GM23338 (cell line): ENCODE measurements at regions not wholly inside any gene's neighbourhood (a gene's known extent, or its start where the extent isn't known, plus 50 kb on each side); places are given as distances from the start of the nearest gene placed in this dataset.

Experiments
- ATAC-seq: fragments of 200-7000 bp; cut with Tn5 transposase; 3 replicates; pipeline ENCODE4 v1.9.1; 2020
- DNase-seq: peaks from one replicate; pipeline ENCODE4 v3.0.0-alpha.2; 2015; ENCODE audit warnings: low spot score
- H2AFZ ChIP-seq: fragments of 200-600 bp; sonication (generic); 2 replicates; pipeline ENCODE4 v1.8.0; 2016; ENCODE audit warnings: antibody characterized with exemption, mild to moderate bottlenecking, moderate library complexity
- H3F3A ChIP-seq: fragments of 200-600 bp; sonication (generic); replicated peaks from 2 replicates; pipeline ENCODE4 v1.8.0; 2017; ENCODE audit warnings: antibody characterized with exemption, mixed run types, low read depth
- H3K27ac ChIP-seq: fragments of 200-600 bp; sonication (generic); 2 replicates; pipeline ENCODE4 v1.6.1; 2016; ENCODE audit warnings: low read depth
- H3K27me3 ChIP-seq: fragments of 200-600 bp; sonication (generic); 2 replicates; pipeline ENCODE4 v1.8.0; 2016; ENCODE audit warnings: mild to moderate bottlenecking, mixed run types, moderate library complexity; ENCODE audit not compliant: insufficient read depth
- H3K36me3 ChIP-seq: fragments of 200-600 bp; sonication (generic); 2 replicates; pipeline ENCODE4 v1.8.0; 2016; ENCODE audit warnings: mild to moderate bottlenecking; ENCODE audit not compliant: insufficient read depth
- H3K4me1 ChIP-seq: fragments of 200-600 bp; sonication (generic); 2 replicates; pipeline ENCODE4 v1.8.0; 2016; ENCODE audit warnings: mild to moderate bottlenecking, moderate library complexity; ENCODE audit not compliant: insufficient read depth
- H3K4me2 ChIP-seq: fragments of 200-600 bp; sonication (generic); 2 replicates; pipeline ENCODE4 v1.7.1; 2017; ENCODE audit warnings: mixed run types
- H3K4me3 ChIP-seq: fragments of 200-600 bp; sonication (generic); 2 replicates; pipeline ENCODE4 v1.6.1; 2016; ENCODE audit warnings: mixed run types
- H3K79me2 ChIP-seq: fragments of 200-600 bp; sonication (generic); replicated peaks from 2 replicates; pipeline ENCODE4 v1.8.0; 2017; ENCODE audit warnings: mild to moderate bottlenecking; ENCODE audit not compliant: insufficient read depth
- H3K9me2 ChIP-seq: fragments of 200-600 bp; sonication (generic); 2 replicates; pipeline ENCODE4 v1.8.0; 2017; ENCODE audit not compliant: insufficient read depth
- H4K20me1 ChIP-seq: fragments of 200-600 bp; sonication (generic); replicated peaks from 2 replicates; pipeline ENCODE4 v1.8.0; 2017; ENCODE audit warnings: mild to moderate bottlenecking; ENCODE audit not compliant: insufficient read depth
- H3K27ac Mint-ChIP-seq: 2 replicates; pipeline ENCODE4 v1.8.0; 2020; ENCODE audit warnings: inconsistent platforms, mild to moderate bottlenecking, moderate library complexity, mixed read lengths
- H3K27me3 Mint-ChIP-seq: 3 replicates; pipeline ENCODE4 v1.8.0; 2022; ENCODE audit warnings: low read depth, mild to moderate bottlenecking, moderate library complexity, mixed read lengths, inconsistent platforms; ENCODE audit not compliant: insufficient read depth, poor library complexity
- H3K36me3 Mint-ChIP-seq: 3 replicates; pipeline ENCODE4 v1.8.0; 2021; ENCODE audit warnings: low read depth, mild to moderate bottlenecking, inconsistent platforms, moderate library complexity, mixed read lengths
- H3K4me1 Mint-ChIP-seq: 3 replicates; pipeline ENCODE4 v1.8.0; 2020; ENCODE audit warnings: mild to moderate bottlenecking, inconsistent platforms, mixed read lengths
- H3K4me3 Mint-ChIP-seq: 3 replicates; pipeline ENCODE4 v1.8.0; 2021; ENCODE audit warnings: moderate library complexity, mild to moderate bottlenecking, inconsistent platforms, mixed read lengths
- H3K9me3 Mint-ChIP-seq: 3 replicates; pipeline ENCODE4 v1.8.0; 2020; ENCODE audit warnings: moderate library complexity, mild to moderate bottlenecking, inconsistent platforms, mixed read lengths
- CREB1 ChIP-seq: fragments of 250-450 bp; sonication (Bioruptor Pico); IDR thresholded peaks from 2 replicates; pipeline ENCODE4 v1.5.0; 2020; ENCODE audit warnings: low read depth, mild to moderate bottlenecking, moderate library complexity
- EZH2 ChIP-seq: fragments of 200-600 bp; sonication (generic); IDR thresholded peaks from one replicate; pipeline ENCODE4 v1.8.0; 2017; ENCODE audit warnings: antibody characterized with exemption, mild to moderate bottlenecking, low read depth; ENCODE audit not compliant: unreplicated experiment
- EZH2phosphoT487 ChIP-seq: fragments of 200-600 bp; sonication (generic); IDR thresholded peaks from one replicate; pipeline ENCODE4 v1.8.1; 2018; ENCODE audit warnings: antibody characterized with exemption; ENCODE audit not compliant: unreplicated experiment
- JUNB ChIP-seq: IDR thresholded peaks from one replicate; pipeline ENCODE4 v1.6.1; 2016; ENCODE audit warnings: antibody characterized with exemption; ENCODE audit not compliant: unreplicated experiment
- NANOG ChIP-seq: IDR thresholded peaks from 2 replicates; pipeline ENCODE4 v1.6.1; 2016; ENCODE audit warnings: antibody characterized with exemption, borderline replicate concordance
- POLR2AphosphoS5 ChIP-seq: IDR thresholded peaks from 2 replicates; pipeline ENCODE4 v1.6.1; 2016; ENCODE audit warnings: antibody characterized with exemption, low read depth
- ZNF331 ChIP-seq: fragments of 250-450 bp; sonication (Bioruptor Pico); IDR thresholded peaks from 2 replicates; pipeline ENCODE4 v1.5.0; 2020; ENCODE audit warnings: low read depth, mild to moderate bottlenecking, moderate library complexity
- TF ChIP-seq, protein P1 (sequence below): IDR thresholded peaks from 2 replicates; pipeline ENCODE4 v1.6.1; 2016; ENCODE audit warnings: antibody characterized with exemption
- TF ChIP-seq, protein P2 (sequence below): fragments of 250-450 bp; sonication (Bioruptor Pico); IDR thresholded peaks from 2 replicates; pipeline ENCODE4 v1.5.0; 2020; ENCODE audit warnings: mild to moderate bottlenecking, moderate library complexity
- TF ChIP-seq, protein P3 (sequence below): IDR thresholded peaks from one replicate; pipeline ENCODE4 v1.6.1; 2018; ENCODE audit warnings: antibody characterized with exemption; ENCODE audit not compliant: unreplicated experiment

DNA sequence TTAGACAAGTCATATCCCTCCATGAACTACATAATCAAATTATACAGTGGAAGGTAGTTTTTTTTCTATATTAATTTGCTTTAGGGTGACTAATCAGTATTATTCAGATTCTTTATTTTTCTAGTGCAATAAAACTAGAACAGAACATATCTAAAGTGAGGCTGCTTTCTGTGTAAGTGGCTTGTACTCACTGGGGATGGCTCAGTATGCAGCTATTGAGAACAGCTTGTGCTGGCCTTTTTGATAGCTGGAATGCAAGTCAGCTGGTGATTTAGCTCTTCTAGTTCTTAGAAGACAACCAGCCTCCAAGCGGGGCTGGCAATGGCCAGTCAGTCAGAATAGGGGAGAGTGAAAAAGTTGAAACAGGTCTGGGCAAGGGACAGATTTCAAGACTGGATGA lies 119.4 kb downstream of the BLID start:
- no peak overlapping the region for H3K4me3 Mint-ChIP-seq
- no peaks in the 10 kb centered on the region for H4K20me1 ChIP-seq
- TF ChIP-seq NANOG (no peak), ZNF331 (CRISPR knock-in tag) (no peak)
- TF ChIP-seq, protein P1, sequence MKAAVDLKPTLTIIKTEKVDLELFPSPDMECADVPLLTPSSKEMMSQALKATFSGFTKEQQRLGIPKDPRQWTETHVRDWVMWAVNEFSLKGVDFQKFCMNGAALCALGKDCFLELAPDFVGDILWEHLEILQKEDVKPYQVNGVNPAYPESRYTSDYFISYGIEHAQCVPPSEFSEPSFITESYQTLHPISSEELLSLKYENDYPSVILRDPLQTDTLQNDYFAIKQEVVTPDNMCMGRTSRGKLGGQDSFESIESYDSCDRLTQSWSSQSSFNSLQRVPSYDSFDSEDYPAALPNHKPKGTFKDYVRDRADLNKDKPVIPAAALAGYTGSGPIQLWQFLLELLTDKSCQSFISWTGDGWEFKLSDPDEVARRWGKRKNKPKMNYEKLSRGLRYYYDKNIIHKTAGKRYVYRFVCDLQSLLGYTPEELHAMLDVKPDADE = no peak
- no peaks in the 10 kb centered on the region for H3K4me1 Mint-ChIP-seq
- peaks cover 3% of the 10 kb centered on the region for H3K27me3 Mint-ChIP-seq
- ATAC-seq (no peak), DNase-seq (no peak)
- no peaks in the 10 kb centered on the region; the same call in 1 of the 2 replicates for H3K9me2 ChIP-seq
- H3K27ac ChIP-seq = no peak overlapping the region
- peaks cover 5% of the 10 kb centered on the region; the same call in 1 of the 3 replicates for H3K9me3 Mint-ChIP-seq
- no peaks in the 10 kb centered on the region for H3K4me1 ChIP-seq
- no peak overlapping the region for H2AFZ ChIP-seq
- H3K27me3 ChIP-seq = no peaks in the 10 kb centered on the region
- no peak overlapping the region for H3K27ac Mint-ChIP-seq
- no peak overlapping the region for H3K4me3 ChIP-seq
- H3F3A ChIP-seq = no peaks in the 10 kb centered on the region
- H3K36me3 Mint-ChIP-seq = no peaks in the 10 kb centered on the region; the same call in 2 of the 3 replicates
- H3K36me3 ChIP-seq = no peaks in the 10 kb centered on the region
- no peak overlapping the region for H3K4me2 ChIP-seq
- no peaks in the 10 kb centered on the region for H3K79me2 ChIP-seq

DNA sequence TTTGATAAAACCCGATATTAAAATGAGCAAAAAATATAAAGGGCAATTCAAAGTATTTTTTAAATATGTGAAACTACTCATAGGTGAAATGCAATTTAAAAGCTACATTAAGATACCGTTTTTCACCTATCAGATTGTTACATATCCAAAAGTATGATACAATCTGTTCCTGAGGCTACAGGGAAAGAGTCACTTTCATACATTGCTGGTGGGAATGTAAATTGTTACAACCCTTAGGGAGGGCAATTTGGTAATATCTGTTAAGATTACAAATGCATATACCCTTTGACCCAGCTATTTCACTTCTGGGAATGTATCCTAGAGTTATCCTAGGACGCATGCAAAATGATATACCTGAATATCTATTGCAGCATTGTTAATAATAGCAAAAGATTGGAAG lies 132.1 kb downstream of the BLID start:
- Histone ChIP-seq H3K9me2 (no peaks in the 10 kb centered on the region), H4K20me1 (no peaks in the 10 kb centered on the region), H3K36me3 (no peaks in the 10 kb centered on the region), H3K4me1 (no peaks in the 10 kb centered on the region), H3K4me2 (no peak overlapping the region), H2AFZ (no peak overlapping the region), H3F3A (no peaks in the 10 kb centered on the region), H3K27me3 (no peaks in the 10 kb centered on the region), H3K79me2 (no peaks in the 10 kb centered on the region), H3K27ac (no peak overlapping the region), H3K4me3 (no peak overlapping the region)
- H3K4me3 Mint-ChIP-seq = no peak overlapping the region
- H3K9me3 Mint-ChIP-seq = no peaks in the 10 kb centered on the region
- no peaks in the 10 kb centered on the region for H3K27me3 Mint-ChIP-seq
- ATAC-seq (no peak), DNase-seq (no peak)
- H3K36me3 Mint-ChIP-seq = no peaks in the 10 kb centered on the region
- no peak overlapping the region for H3K27ac Mint-ChIP-seq
- no peaks in the 10 kb centered on the region for H3K4me1 Mint-ChIP-seq
- TF ChIP-seq, protein P2, sequence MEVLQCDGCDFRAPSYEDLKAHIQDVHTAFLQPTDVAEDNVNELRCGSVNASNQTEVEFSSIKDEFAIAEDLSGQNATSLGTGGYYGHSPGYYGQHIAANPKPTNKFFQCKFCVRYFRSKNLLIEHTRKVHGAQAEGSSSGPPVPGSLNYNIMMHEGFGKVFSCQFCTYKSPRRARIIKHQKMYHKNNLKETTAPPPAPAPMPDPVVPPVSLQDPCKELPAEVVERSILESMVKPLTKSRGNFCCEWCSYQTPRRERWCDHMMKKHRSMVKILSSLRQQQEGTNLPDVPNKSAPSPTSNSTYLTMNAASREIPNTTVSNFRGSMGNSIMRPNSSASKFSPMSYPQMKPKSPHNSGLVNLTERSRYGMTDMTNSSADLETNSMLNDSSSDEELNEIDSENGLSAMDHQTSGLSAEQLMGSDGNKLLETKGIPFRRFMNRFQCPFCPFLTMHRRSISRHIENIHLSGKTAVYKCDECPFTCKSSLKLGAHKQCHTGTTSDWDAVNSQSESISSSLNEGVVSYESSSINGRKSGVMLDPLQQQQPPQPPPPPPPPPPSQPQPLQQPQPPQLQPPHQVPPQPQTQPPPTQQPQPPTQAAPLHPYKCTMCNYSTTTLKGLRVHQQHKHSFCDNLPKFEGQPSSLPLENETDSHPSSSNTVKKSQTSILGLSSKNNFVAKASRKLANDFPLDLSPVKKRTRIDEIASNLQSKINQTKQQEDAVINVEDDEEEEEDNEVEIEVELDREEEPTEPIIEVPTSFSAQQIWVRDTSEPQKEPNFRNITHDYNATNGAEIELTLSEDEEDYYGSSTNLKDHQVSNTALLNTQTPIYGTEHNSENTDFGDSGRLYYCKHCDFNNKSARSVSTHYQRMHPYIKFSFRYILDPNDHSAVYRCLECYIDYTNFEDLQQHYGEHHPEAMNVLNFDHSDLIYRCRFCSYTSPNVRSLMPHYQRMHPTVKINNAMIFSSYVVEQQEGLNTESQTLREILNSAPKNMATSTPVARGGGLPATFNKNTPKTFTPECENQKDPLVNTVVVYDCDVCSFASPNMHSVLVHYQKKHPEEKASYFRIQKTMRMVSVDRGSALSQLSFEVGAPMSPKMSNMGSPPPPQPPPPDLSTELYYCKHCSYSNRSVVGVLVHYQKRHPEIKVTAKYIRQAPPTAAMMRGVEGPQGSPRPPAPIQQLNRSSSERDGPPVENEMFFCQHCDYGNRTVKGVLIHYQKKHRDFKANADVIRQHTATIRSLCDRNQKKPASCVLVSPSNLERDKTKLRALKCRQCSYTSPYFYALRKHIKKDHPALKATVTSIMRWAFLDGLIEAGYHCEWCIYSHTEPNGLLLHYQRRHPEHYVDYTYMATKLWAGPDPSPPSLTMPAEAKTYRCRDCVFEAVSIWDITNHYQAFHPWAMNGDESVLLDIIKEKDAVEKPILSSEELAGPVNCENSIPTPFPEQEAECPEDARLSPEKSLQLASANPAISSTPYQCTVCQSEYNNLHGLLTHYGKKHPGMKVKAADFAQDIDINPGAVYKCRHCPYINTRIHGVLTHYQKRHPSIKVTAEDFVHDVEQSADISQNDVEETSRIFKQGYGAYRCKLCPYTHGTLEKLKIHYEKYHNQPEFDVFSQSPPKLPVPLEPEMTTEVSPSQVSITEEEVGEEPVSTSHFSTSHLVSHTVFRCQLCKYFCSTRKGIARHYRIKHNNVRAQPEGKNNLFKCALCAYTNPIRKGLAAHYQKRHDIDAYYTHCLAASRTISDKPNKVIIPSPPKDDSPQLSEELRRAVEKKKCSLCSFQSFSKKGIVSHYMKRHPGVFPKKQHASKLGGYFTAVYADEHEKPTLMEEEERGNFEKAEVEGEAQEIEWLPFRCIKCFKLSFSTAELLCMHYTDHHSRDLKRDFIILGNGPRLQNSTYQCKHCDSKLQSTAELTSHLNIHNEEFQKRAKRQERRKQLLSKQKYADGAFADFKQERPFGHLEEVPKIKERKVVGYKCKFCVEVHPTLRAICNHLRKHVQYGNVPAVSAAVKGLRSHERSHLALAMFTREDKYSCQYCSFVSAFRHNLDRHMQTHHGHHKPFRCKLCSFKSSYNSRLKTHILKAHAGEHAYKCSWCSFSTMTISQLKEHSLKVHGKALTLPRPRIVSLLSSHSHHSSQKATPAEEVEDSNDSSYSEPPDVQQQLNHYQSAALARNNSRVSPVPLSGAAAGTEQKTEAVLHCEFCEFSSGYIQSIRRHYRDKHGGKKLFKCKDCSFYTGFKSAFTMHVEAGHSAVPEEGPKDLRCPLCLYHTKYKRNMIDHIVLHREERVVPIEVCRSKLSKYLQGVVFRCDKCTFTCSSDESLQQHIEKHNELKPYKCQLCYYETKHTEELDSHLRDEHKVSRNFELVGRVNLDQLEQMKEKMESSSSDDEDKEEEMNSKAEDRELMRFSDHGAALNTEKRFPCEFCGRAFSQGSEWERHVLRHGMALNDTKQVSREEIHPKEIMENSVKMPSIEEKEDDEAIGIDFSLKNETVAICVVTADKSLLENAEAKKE (CRISPR knock-in tag) = no peak
- TF ChIP-seq EZH2phosphoT487 = no peak
- TF ChIP-seq EZH2 = no peak
- TF ChIP-seq NANOG = no peak
- TF ChIP-seq CREB1 (CRISPR knock-in tag) = no peak
- TF ChIP-seq JUNB = no peak
- no peak for TF ChIP-seq POLR2AphosphoS5
- TF ChIP-seq ZNF331 (CRISPR knock-in tag) = no peak
- TF ChIP-seq, protein P3, sequence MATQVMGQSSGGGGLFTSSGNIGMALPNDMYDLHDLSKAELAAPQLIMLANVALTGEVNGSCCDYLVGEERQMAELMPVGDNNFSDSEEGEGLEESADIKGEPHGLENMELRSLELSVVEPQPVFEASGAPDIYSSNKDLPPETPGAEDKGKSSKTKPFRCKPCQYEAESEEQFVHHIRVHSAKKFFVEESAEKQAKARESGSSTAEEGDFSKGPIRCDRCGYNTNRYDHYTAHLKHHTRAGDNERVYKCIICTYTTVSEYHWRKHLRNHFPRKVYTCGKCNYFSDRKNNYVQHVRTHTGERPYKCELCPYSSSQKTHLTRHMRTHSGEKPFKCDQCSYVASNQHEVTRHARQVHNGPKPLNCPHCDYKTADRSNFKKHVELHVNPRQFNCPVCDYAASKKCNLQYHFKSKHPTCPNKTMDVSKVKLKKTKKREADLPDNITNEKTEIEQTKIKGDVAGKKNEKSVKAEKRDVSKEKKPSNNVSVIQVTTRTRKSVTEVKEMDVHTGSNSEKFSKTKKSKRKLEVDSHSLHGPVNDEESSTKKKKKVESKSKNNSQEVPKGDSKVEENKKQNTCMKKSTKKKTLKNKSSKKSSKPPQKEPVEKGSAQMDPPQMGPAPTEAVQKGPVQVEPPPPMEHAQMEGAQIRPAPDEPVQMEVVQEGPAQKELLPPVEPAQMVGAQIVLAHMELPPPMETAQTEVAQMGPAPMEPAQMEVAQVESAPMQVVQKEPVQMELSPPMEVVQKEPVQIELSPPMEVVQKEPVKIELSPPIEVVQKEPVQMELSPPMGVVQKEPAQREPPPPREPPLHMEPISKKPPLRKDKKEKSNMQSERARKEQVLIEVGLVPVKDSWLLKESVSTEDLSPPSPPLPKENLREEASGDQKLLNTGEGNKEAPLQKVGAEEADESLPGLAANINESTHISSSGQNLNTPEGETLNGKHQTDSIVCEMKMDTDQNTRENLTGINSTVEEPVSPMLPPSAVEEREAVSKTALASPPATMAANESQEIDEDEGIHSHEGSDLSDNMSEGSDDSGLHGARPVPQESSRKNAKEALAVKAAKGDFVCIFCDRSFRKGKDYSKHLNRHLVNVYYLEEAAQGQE = no peak
- TF ChIP-seq, protein P1 = no peak
